HG03439 (cell line): ENCODE measurements at regions not wholly inside any gene's neighbourhood (a gene's known extent, or its start where the extent isn't known, plus 50 kb on each side); places are given as distances from the start of the nearest gene placed in this dataset.
"Not testable (repeated sequence)": the region's sequence is repeated elsewhere in the genome, so short reads cannot be mapped to it uniquely, and the experiment has no call there.

Experiments used
- ATAC-seq: cut with Tn5 transposase; IDR thresholded peaks from one replicate; pipeline ENCODE4 v1.9.1; 2021; ENCODE audit warnings: mild to moderate bottlenecking, moderate library complexity; ENCODE audit not compliant: unreplicated experiment

DNA sequence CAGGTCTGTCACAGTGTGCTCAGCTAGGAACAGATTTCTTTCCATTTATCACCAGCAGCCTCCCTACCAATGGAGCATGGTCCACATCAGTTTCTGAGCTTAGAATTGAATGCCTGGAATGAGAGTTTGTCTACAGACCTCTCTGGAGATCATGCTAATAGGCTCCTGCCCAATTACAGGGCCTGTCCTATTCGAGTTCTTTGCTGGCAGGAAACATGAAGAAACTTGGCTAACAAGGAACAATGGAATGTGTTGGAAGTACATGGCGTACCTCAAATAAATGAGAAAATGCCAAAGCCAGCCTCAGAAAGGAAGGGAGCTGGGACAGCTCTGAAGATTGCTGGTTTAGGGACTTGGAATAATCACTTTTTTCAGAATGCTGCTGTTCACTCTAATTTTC, 186.0 kb upstream of the AKR1E2 start:
- no peak for ATAC-seq

- ATAC-seq, result no peak
These were observed 187.9 kb upstream of the AKR1E2 start for GRCh38 chr10:4638099-4638498.

- no peak for ATAC-seq
These were observed 188.3 kb upstream of the AKR1E2 start for GRCh38 chr10:4637657-4638056.

- ATAC-seq, result no peak
These were observed 190.1 kb upstream of the AKR1E2 start for GRCh38 chr10:4635883-4636282.

GRCh38 chr10:4635388-4635787, 190.6 kb upstream of the AKR1E2 start:
- no peak for ATAC-seq

DNA sequence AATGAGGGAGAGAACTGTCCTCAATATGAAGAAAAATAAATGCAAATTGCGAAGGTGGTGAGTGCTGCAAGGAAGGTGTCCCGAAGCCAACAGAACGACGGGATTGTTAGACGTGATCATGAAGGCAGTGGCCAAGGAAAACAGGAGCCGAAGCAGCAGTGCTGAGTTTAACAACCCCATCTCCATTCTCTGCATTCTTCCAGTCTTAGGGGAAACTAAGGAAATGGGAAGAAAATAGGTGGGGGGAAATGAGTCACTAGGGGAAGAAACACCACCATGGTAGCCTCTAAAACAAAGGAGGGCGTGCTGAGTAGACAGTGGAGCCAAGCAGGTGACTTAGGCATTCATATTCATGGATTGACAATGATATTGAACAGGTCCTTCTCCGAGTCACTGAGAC, 192.2 kb upstream of the AKR1E2 start:
- no peak for ATAC-seq

- ATAC-seq, result no peak
These were observed 192.8 kb upstream of the AKR1E2 start for GRCh38 chr10:4633186-4633585.

GRCh38 chr10:4632757-4633156, 193.2 kb upstream of the AKR1E2 start:
- ATAC-seq, result no peak

- no peak for ATAC-seq
These were observed 199.1 kb upstream of the AKR1E2 start for GRCh38 chr10:4626919-4627318.

DNA sequence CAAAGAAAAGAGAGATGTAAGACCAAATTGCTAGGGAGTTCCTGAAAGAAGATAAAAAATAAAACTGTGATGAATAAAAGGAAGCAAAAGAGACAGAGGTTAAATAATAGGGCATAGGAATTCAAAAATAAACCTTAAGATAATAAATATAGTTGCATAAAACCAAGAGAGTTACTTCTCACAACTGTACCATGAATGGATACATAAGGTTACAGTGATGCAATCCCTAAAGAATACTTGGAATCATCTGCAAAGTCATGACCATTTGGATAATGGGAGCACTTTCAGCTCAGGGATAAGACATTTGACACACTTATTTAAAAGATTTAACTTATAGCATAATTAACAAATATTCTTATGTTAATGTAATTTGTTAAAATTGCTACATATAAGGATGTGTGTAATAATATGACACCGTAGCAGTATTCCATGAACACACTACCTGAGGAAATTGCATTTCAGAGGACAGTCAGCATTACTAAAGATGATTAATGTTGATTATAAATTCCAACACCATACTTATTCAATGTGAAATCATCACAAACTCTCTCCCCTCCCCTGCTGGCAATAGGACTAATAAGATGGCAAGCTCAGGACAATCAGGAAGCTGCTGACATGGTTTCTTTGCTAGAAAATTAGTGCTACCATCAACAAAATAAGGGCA, 202.1 kb upstream of the AKR1E2 start:
- ATAC-seq, result no peak

GRCh38 chr10:4623200-4623599, 202.8 kb upstream of the AKR1E2 start:
- no peak for ATAC-seq

- ATAC-seq, result no peak
These were observed 203.6 kb upstream of the AKR1E2 start for GRCh38 chr10:4622384-4622783.

DNA sequence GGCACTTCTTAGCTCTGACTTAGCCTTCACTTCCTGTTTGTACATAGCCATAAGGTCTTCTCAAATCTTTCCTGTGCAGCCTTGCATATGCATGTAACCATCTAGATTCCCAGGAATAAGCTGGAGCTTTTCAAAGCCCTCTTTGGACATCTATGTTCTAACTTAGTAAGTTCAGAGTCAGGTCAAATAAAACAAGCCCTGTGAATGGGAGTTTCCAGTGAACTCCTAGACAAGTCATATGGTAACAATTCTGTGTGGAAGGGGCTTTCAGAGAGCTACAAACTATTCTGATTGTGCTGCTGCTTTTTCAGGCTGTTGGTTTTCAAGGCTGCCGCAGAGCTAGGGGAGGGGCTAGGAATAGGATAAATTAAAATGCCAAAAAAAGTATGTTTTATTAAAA, 208.4 kb upstream of the AKR1E2 start:
- ATAC-seq, result no peak

- no peak for ATAC-seq
These were observed 211.0 kb upstream of the AKR1E2 start for GRCh38 chr10:4615042-4615441.

DNA sequence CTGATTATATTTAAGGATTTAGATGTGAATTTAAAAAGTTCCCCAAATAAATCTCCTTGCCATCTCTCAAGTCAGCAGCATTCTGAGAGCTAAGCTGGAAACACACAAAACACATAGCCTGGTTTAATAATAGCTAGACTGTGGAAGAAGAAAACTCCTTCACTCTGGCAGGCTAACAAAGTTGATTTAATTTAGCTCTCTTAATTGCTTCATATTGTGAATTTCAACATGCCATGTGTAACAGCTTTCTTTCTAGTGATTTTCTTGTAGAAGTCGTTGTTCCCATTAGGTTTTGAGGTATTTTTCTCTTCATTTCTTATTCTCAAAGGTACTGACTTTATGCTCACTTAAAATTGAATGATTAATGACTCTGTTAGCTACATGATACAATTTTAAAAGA, 216.8 kb upstream of the AKR1E2 start:
- ATAC-seq, result no peak

DNA sequence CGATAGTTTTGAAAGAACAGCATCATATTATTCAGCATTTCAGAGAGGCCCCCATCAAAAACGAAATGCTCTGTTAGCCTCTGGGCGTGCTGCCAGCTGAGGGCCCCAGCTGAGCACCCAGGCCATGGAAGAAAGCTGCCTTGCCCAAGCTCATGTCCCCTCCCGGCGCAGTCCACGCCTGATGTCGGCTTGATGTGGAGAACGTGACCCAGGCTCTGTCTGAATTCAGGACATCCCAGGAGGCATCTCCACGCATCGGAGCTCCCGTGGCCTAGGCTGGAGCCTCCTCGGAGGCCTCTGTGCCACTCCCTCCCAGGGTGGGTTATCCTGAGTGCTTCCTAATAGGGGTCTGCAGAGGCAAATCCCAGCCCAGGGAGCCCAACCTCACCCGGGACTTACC, 218.3 kb upstream of the AKR1E2 start:
- ATAC-seq, result no peak

GRCh38 chr10:4606856-4607636, 219.0 kb upstream of the AKR1E2 start:
- ATAC-seq, result no peak

DNA sequence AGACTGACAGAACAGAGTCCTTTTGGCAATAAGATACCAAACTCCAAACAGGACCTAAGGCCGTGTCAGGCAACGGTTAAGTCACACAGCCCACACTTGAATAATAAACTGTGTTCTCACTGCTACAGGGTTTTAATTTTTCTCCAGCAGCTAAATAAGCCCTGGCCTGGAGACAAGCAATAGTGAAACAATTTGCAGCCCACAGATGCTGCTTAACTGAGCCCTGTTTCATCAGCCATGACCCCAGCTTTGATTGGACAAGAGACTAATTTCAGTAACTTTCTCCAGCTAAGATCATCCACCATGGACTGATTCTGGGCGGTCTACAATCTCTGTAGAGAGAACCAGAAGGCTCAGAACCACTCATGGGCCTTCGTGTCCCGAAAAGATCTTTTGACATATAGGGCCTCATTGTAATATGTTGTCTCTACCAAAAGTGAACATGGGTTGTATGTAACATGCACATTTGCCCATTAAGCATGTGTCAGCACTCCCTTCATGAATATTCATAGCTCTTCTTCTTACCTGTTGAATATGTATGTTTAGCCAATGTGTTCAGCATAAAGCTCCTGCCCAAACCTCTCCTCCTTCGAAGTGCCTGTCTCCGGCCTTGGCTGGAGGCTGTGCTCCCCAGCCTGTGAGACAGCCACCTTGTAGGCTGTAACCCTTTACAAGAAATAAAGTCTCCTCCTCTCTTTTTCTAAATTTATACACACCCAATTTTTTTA, 223.1 kb upstream of the AKR1E2 start:
- ATAC-seq, result no peak

DNA sequence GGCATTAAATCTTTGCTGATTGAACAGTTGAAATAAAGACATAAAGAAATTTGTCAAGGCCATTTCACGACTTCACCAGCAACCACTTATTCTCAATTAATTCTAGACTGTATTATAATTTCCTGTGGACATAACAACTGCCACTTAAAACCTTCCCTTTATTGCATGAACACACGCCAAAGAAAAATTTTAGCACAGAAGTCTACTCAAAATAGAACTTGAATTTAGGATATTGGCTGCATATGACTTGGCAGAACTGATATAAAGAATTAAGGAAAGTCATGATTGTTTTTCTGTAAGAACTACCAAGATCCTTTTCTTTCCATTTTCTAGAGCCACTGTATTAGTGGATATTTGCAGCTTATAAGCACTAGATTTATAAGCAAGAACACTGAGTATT, 226.5 kb upstream of the AKR1E2 start:
- ATAC-seq, result no peak

DNA sequence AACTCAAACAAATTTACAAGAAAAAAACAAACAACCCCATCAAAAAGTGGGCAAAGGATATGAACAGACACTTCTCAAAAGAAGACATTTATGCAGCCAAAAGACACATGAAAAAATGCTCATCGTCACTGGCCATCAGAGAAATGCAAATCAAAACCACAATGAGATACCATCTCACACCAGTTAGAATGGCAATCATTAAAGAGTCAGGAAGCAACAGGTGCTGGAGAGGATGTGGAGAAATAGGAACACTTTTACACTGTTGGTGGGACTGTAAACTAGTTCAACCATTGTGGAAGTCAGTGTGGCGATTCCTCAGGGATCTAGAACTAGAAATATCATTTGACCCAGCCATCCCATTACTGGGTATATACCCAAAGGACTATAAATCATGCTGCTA, 228.1 kb upstream of the AKR1E2 start:
- not testable (repeated sequence) for ATAC-seq

DNA sequence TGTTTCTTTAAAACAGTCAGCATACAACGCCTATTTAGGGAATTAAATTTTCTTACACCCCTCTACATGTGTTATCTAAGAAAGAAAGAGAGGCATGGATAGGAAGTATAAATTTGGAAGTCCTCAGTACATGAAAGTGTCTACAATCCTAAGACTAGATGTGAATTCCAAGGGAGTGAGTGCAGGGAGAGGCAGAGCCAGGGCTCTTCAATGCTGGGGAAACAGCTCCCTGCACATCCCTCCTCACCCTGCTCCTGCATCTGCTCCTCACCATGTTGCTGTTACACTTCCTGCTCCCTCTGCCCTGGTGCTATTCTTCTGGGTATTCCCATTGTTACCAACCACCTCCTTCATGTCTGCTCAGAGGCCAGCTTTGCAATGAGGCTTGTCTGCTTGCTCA, 229.1 kb upstream of the AKR1E2 start:
- ATAC-seq, result no peak

- no peak for ATAC-seq
These were observed 230.2 kb upstream of the AKR1E2 start for GRCh38 chr10:4595719-4596319.
